ENCODE measurements at regions not wholly inside any gene's neighbourhood (a gene's known extent, or its start where the extent isn't known, plus 50 kb on each side); places are given as distances from the start of the nearest gene placed in this dataset.
"Not testable (repeated sequence)": the region's sequence is repeated elsewhere in the genome, so short reads cannot be mapped to it uniquely, and the experiment has no call there.

GRCh38 chr3:110614186-110614585, 457.4 kb upstream of the NECTIN3 start:
- peak; percentile 33 for DNase-seq

DNA sequence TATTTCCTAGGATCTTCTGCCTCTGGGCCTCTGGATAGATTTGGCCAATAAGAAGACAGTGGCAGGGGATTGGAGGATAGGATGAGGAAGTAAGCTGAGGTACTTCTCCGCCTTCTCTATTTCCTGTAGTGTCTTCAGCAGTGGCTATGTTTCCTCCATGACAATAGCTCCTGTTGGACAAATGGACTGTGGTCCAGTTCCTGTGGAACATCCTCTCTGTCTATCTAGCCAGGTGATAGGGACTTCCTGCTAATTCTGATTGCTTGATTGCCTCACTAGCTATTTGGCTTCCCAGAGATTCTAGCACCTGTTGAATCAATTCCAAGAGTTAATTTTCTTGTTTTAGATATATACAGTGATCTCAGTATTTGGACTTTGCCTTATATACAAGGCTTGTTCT, 456.2 kb upstream of the NECTIN3 start:
- no peak for DNase-seq

GRCh38 chr3:110618512-110619226, 452.9 kb upstream of the NECTIN3 start:
- DNase-seq: no peak

- DNase-seq: no peak
Observed at GRCh38 chr3:110620118-110620517, 451.5 kb upstream of the NECTIN3 start.

- no peak for DNase-seq
Observed at GRCh38 chr3:110623571-110623970, 448.0 kb upstream of the NECTIN3 start.

GRCh38 chr3:110624576-110624975, 447.0 kb upstream of the NECTIN3 start:
- DNase-seq: no peak

- peak; percentile 19 for DNase-seq
Observed at GRCh38 chr3:110625201-110625747, 446.3 kb upstream of the NECTIN3 start.

- not testable (repeated sequence) for DNase-seq
Observed at GRCh38 chr3:110626652-110627111, 444.9 kb upstream of the NECTIN3 start.

DNA sequence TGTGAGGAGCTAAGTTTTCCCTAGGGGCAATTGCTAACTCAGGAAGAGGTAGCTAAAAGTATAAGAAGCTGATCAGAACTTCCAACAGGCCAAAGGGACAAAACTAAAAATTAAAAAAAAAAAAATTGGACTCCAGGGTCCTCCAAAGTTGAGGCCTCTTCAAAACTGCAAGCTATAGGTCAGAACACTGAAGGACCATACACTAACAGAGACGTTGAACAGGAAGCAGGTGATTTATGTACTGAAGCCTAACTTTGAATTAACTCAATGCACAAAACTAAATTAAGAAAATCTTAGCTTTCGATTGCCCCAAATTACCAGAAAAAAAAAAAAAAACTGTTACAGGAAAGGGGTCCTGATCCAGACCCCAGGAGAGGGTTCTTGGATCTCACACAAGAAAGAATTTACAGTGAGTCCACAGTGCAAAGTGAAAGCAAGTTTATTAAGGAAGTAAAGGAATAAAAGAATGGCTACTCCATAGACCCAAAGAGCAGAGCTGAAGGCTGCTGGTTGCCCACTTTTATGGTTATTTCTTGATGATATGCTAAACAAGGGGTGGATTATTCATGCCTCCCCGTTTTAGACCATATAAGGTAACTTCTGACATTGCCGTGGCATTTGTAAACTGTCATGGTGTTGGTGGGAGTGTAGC, 442.8 kb upstream of the NECTIN3 start:
- no peak for DNase-seq

GRCh38 chr3:110629917-110630316, 441.7 kb upstream of the NECTIN3 start:
- DNase-seq: no peak

- DNase-seq: no peak
Observed at GRCh38 chr3:110644203-110644602, 427.4 kb upstream of the NECTIN3 start.

DNA sequence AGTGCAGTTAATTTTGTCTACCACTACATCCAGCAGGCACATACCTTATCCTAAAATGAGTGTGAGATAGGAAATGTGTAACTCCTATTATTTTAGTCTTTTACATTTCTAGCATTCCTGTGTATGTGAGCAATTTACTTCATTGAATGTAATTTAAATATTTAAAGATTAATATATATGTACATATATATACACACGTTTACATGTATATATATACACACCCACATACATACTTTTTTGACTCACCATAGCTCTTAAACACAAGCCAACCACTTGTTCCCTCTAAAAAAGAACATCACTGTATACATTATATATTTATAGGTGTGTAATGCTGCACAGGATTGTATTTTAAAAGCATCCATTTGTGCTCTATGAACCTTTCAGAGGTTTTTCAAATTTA, 425.6 kb upstream of the NECTIN3 start:
- no peak for DNase-seq

DNA sequence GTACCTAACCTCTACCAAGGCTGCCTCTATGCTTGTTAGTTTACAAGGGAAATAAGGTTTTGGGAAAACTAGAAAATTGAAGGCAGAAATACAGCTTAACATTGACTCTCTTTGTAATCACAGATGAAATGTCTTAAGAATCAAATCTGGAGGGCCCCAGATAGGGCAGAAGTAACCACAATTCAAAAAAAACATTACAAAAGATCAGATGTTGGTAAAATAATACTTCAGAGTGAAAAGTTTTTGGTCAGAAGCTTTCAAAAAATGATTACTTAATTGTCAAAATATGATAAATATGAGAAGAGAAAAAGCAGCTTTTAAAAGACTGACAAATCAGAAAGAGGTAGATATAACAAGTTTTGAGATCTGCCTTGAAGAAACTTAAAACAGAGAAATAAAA, 425.1 kb upstream of the NECTIN3 start:
- DNase-seq: no peak

GRCh38 chr3:110647586-110647985, 424.0 kb upstream of the NECTIN3 start:
- no peak for DNase-seq

DNA sequence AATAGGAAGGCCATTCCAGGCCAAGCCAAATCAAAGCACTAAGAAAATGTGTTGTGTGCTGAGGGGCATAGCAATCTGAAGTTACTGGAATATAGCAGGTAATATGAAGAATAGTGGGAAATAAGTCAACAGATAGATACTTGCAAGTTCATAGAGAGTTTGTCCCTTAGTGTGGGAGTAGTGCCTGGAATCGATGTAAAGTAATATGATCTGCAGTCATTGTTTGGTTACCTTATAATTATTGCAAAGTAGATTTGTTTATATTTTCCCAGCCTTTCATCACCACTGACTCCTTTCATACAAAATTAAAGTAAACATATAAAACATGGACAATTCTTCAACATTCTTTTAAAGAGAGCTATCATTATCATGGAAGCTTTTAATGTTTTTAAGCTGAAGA, 420.9 kb upstream of the NECTIN3 start:
- no peak for DNase-seq

GRCh38 chr3:110654843-110655502, 416.6 kb upstream of the NECTIN3 start:
- peak; percentile 14 for DNase-seq

GRCh38 chr3:110656394-110657025, 415.1 kb upstream of the NECTIN3 start:
- DNase-seq: peak; percentile 9

GRCh38 chr3:110664148-110664547, 407.5 kb upstream of the NECTIN3 start:
- DNase-seq: no peak

- DNase-seq: no peak
Observed at GRCh38 chr3:110666495-110666894, 405.1 kb upstream of the NECTIN3 start.

DNA sequence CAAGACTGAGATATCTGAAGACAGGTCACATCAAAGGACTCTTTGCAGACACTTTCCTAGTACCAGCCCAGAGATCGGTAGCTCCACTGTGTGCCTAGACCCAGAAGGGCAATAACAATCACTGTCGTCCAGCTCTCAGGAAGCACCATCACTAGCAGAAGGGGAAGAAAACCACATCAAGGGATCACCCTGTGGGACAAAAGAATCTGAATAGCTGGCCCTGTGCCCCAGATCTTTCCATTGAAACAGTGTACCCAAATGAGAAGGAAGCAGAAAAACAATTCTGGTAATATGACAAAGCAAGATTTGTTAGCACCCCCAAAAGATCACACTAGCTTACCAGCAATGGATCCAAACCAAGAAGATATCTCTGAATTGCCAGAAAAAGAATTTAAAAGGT, 404.4 kb upstream of the NECTIN3 start:
- DNase-seq: no peak

DNA sequence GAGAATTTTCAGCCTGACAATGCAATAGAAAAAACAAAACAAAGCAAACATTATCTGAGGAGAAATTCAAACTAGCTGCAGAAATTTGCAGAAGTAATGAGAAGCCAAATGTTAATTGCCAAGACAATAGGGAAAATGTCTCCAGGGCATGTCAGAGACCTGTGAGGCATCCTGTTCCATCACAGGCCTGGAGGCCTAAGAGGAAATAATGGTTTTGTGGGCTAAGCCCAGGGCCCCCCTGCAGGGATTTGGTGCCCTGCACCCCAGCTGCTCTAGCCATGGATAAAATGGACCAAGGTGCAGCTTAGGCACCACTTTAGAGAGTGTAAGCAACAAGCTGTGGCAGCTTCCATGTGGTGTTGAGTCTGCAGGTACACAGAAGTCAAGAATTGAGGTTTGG, 401.2 kb upstream of the NECTIN3 start:
- DNase-seq: no peak

GRCh38 chr3:110677506-110677905, 394.1 kb upstream of the NECTIN3 start:
- no peak for DNase-seq
